Thyroid gland (tissue), 4 donors: ENCODE measurements at regions not wholly inside any gene's neighbourhood (a gene's known extent, or its start where the extent isn't known, plus 50 kb on each side); places are given as distances from the start of the nearest gene placed in this dataset.

Source experiments
- DNase-seq, 2 donors: peaks; one replicate each; pipeline ENCODE4 v3.0.0-alpha.2; 2019
- H3K27ac ChIP-seq, 3 donors: fragments of 200-600 bp; sonication (generic); 1 replicate in 2 of 3; 2 replicates in 1 of 3; pipeline ENCODE4 v1.5.1; 2016 to 2019; ENCODE audit warnings: mild to moderate bottlenecking in 1 of 3, moderate library complexity in 1 of 3
- H3K27me3 ChIP-seq: fragments of 200-600 bp; sonication (generic); one replicate; pipeline ENCODE4 v1.5.1; 2019
- H3K36me3 ChIP-seq, 2 donors: fragments of 200-600 bp; sonication (generic); one replicate each; pipeline ENCODE4 v1.5.1; 2016 to 2019
- H3K4me1 ChIP-seq, 2 donors: fragments of 200-600 bp; sonication (generic); one replicate each; pipeline ENCODE4 v1.5.1; 2017 to 2019
- H3K4me3 ChIP-seq, 3 donors: fragments of 200-600 bp; sonication (generic); replicated peaks in 1 of 3; 1 replicate in 2 of 3; 2 replicates in 1 of 3; pipeline ENCODE4 v1.5.1; 2016; ENCODE audit warnings: mild to moderate bottlenecking in 1 of 3
- H3K9me3 ChIP-seq: fragments of 200-600 bp; sonication (generic); one replicate; pipeline ENCODE4 v1.5.1; 2017
- POLR2A ChIP-seq, 2 donors: fragments of 450-650 bp; IDR thresholded peaks; one replicate each; pipeline ENCODE4 v1.6.1; 2017; ENCODE audit warnings: antibody characterized with exemption in 2 of 2, mild to moderate bottlenecking in 2 of 2, moderate library complexity in 1 of 2
- WGBS, 2 donors: methylation state at CpG; one replicate each; pipeline ENCODE4 v1.1.5; 2017; 5-methylcytosine and 5-hydroxymethylcytosine counted together
- intact Hi-C: fragments of 100-400 bp; cut with DNase I; formaldehyde crosslinking; loops from one replicate; pipeline ENCODE4 v1.15.1; 2023
- TF ChIP-seq, protein P1 (sequence below), 6 experiments: fragments of 200-600 bp in 3 of 6; fragments of 450-650 bp in 3 of 6; sonication (generic) in 3 of 6; IDR thresholded peaks; one replicate each; pipeline ENCODE4 v1.5.1; 2016 to 2019; ENCODE audit warnings: antibody characterized with exemption in 6 of 6, mild to moderate bottlenecking in 2 of 6, inconsistent platforms in 1 of 6, moderate library complexity in 1 of 6

DNA sequence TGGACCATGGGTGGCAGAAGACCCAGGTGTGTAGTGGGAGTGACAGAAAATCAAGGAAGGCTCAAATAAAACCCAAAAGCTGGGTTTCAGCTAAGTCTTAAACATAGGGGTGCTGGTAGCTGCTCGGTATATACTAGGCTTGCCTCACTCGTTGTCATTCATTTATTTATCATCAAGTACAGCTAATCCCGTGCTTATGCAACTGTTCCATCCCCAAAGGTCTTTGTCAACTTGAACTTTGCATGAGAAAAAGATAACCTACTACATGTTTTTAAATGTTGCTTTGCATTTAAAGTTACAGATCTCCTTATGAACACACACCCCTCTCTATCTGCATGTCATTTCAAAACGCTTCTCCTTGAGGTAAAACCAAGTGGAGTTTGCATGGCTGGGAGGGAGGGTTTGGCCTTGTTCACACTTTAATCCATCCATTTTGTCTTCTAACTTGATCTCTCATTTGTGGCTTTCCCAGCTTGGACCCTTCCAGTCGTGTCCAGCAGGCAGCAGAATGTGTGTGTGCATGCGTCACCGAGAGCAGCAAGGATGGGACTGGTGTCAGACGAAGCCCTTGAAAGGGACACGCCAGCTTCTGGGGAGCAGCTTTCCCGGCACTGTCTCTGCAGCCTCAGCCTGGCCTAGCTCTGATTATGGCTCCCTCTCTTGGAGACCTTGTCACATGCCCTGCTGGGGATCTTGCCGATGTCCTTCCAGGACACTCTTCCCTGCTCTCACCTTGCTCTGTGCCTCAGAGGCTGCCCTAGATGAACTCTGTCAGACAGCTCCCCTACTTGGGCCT, 133.5 kb downstream of the GADD45G start:
- WGBS, 2 donors: 79 to 80% methylated on average over 11 of the region's 11 CpGs
- Histone ChIP-seq H3K27ac (no peak overlapping the region), H3K36me3 (no peaks in the 10 kb centered on the region), H3K4me3 (no peak overlapping the region), H3K4me1 (no peaks in the 10 kb centered on the region), H3K27me3 (no peaks in the 10 kb centered on the region), H3K9me3 (no peaks in the 10 kb centered on the region)
- intact Hi-C loops: no loop called here
- DNase-seq: no peak
- TF ChIP-seq POLR2A (IDR thresholded peaks at IDR 0.05): no peak
- TF ChIP-seq, protein P1, sequence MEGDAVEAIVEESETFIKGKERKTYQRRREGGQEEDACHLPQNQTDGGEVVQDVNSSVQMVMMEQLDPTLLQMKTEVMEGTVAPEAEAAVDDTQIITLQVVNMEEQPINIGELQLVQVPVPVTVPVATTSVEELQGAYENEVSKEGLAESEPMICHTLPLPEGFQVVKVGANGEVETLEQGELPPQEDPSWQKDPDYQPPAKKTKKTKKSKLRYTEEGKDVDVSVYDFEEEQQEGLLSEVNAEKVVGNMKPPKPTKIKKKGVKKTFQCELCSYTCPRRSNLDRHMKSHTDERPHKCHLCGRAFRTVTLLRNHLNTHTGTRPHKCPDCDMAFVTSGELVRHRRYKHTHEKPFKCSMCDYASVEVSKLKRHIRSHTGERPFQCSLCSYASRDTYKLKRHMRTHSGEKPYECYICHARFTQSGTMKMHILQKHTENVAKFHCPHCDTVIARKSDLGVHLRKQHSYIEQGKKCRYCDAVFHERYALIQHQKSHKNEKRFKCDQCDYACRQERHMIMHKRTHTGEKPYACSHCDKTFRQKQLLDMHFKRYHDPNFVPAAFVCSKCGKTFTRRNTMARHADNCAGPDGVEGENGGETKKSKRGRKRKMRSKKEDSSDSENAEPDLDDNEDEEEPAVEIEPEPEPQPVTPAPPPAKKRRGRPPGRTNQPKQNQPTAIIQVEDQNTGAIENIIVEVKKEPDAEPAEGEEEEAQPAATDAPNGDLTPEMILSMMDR (IDR thresholded peaks at IDR 0.05): no peak

DNA sequence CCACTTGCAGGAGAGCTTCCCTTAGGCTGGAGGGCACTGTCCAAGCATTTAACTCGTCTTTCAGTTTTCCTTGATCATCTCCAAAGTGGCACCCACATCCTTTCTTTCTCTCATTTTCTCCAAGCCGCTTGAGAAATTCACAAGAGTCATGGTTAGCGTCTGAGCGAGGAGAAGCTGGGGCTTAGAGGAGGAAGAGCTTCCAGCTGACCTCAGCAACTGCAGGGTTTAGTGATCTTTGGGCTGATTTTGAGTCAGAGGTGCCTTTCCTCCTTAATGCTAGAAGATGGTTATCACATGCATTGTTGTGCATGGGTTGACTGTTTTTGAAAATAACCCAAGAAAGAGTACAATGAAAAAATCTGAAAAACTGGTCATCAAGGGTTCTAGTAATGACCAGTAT, 134.7 kb downstream of the GADD45G start:
- H3K4me3 ChIP-seq: no peak overlapping the region
- H3K9me3 ChIP-seq: no peaks in the 10 kb centered on the region
- no peak overlapping the region for H3K27ac ChIP-seq
- no peaks in the 10 kb centered on the region for H3K36me3 ChIP-seq
- WGBS, 2 donors: 87 to 91% methylated on average over 4 of the region's 4 CpGs
- no peak for TF ChIP-seq POLR2A (IDR thresholded peaks at IDR 0.05)
- TF ChIP-seq, protein P1 (IDR thresholded peaks at IDR 0.05): no peak
- H3K27me3 ChIP-seq: no peaks in the 10 kb centered on the region
- no peaks in the 10 kb centered on the region for H3K4me1 ChIP-seq
- intact Hi-C loops: no loop called here
- DNase-seq: no peak

DNA sequence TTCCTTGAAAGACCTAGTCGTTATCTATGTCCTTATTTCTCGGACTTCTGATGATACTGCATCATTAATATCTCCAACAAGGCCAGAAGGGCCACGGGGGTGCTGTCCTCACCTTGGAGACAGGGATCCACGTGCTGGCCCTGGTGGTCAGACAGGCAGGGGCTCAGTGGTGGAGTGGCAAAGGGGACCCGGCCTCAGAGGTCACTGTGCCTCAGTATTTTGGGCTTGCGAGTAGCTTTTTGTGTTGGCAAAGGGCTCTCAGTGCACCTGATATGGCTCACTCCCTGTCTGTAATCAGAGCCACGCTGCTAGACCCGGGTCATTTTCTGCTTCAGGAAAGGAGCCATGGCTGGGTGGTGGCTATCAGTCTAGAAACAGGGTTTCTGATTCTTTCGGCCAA, 135.1 kb downstream of the GADD45G start:
- Histone ChIP-seq H3K27ac (no peak overlapping the region), H3K4me1 (no peaks in the 10 kb centered on the region), H3K36me3 (no peaks in the 10 kb centered on the region), H3K9me3 (no peaks in the 10 kb centered on the region), H3K4me3 (no peak overlapping the region), H3K27me3 (no peaks in the 10 kb centered on the region)
- DNase-seq: no peak
- TF ChIP-seq POLR2A (IDR thresholded peaks at IDR 0.05): no peak
- TF ChIP-seq, protein P1 (IDR thresholded peaks at IDR 0.05): no peak
- intact Hi-C loops: no loop called here
- WGBS, 2 donors: 90 to 91% methylated on average over 8 to 9 of the region's 9 CpGs

DNA sequence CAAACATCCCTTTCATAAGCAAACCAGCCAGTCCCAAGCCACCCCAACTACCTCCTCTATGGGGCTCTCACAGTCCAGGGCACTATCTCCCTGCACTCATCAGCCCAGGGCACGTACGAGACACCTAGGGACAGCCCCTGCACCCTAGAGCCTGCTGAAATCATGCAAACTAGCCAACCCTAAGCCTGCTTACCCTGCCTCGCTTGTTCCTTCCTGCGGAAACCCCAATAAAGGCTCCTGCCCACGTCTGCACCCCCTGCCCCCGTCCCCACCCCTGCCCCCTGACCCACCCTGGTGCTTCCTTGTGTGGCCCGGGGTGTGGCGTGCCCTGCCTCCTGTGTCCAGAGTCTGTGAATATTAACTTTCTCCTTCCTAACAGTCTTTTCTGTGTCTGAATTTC, 135.9 kb downstream of the GADD45G start:
- H3K9me3 ChIP-seq: no peaks in the 10 kb centered on the region
- TF ChIP-seq, protein P1 (IDR thresholded peaks at IDR 0.05): no peak
- no peak for TF ChIP-seq POLR2A (IDR thresholded peaks at IDR 0.05)
- intact Hi-C loops: no loop called here
- H3K4me3 ChIP-seq: no peak overlapping the region
- H3K27ac ChIP-seq: no peak overlapping the region
- WGBS, 2 donors: 80 to 91% methylated on average over 6 to 8 of the region's 8 CpGs
- H3K36me3 ChIP-seq: no peaks in the 10 kb centered on the region
- no peaks in the 10 kb centered on the region for H3K27me3 ChIP-seq
- no peak for DNase-seq
- no peaks in the 10 kb centered on the region for H3K4me1 ChIP-seq

DNA sequence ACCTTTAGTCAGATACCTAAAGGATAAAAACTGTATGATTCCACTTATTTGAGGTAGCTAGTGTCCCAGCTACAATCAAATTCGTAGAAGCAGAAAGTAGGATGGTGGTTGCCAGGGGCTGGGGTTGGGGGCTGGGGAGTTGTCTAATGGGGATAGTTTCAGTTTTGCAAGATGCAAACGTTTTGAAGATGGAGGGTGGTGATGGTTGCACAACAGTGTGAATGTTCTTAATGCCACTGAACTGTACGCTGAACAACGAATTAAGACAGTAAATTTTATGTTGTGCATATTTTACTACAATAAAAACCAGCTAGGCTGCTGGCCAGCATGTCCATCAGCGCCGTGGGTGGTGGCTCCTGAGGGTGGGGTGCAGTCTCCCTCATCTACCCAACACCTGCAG, 137.8 kb downstream of the GADD45G start:
- Histone ChIP-seq H3K4me3 (no peak overlapping the region), H3K9me3 (no peaks in the 10 kb centered on the region), H3K36me3 (no peaks in the 10 kb centered on the region), H3K27me3 (no peaks in the 10 kb centered on the region), H3K27ac (no peak overlapping the region), H3K4me1 (no peaks in the 10 kb centered on the region)
- DNase-seq: no peak
- intact Hi-C loops: no loop called here
- 82 to 92% methylated on average over 6 of the region's 6 CpGs for WGBS, 2 donors
- TF ChIP-seq, protein P1 (IDR thresholded peaks at IDR 0.05): no peak
- no peak for TF ChIP-seq POLR2A (IDR thresholded peaks at IDR 0.05)
